ENCODE measurements at regions not wholly inside any gene's neighbourhood (a gene's known extent, or its start where the extent isn't known, plus 50 kb on each side); places are given as distances from the start of the nearest gene placed in this dataset.
"Not testable (repeated sequence)": the region's sequence is repeated elsewhere in the genome, so short reads cannot be mapped to it uniquely, and the experiment has no call there.

DNA sequence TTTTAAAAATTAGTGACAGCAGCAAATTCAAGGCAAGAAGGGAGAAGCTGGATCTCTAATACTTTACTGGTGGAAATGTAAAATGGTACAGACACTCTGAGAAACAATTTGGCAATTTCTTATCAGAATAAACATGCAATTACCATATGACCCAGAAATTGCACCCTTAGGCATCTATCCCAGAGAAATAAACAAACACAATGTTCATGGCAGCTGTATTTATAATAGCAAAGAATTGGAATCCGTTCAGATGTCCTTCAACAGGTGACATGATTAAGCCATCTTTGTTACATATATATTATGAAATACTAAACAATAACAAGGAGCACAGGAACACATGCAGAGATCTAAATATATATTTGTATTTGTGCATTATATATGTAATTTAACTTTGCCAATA is 756.5 kb downstream of the SLITRK1 start:
- no peak for DNase-seq (ENCODE audit: low spot score)

DNA sequence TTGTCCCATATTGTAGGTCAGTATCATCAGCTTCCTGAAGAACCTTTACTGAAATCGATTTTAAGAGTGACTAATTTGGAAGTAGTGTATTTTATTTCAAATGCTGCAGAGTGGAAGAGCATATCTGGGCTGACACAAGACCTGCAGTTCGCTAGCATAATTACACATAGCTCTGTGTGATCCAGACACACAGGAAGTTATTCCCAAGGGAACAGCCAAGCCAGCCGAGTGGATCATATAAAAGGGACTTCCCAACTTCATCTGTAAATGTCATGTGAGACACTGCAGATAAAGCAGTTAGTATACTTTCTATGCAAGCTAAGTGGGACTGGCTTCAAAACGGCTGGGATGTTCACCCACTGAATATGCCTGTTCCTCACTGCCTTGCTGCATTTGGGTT is 760.4 kb downstream of the SLITRK1 start:
- no peak for DNase-seq (ENCODE audit: low spot score)

DNA sequence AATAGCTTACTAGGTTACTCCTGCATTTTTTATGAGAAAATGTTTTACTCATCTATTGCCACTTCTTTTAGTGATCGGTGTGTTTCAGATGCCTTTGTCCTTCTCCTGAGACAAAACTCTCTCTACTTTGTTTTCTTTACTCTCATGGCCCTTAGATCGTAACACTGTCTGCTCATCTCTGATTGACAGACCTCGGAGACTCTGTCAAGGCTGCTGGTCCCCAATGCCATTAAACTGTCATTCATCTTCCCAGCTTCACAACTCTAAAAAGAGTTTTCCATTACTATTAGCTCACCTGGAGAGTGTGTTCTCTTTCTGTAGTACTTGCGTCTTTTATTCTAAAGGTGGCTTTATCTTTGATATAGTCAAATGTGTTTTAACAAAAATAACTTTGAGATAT is 765.2 kb downstream of the SLITRK1 start:
- DNase-seq (ENCODE audit: low spot score) = no peak

GRCh38 chr13:83101574-83102247 is 780.6 kb downstream of the SLITRK1 start:
- not testable (repeated sequence) for DNase-seq (ENCODE audit: low spot score)

GRCh38 chr13:83100237-83100636 is 782.0 kb downstream of the SLITRK1 start:
- no peak for DNase-seq (ENCODE audit: low spot score)

GRCh38 chr13:83088858-83089257 is 793.4 kb downstream of the SLITRK1 start:
- DNase-seq (ENCODE audit: low spot score) = no peak

- no peak for DNase-seq (ENCODE audit: low spot score)
Measured at GRCh38 chr13:83086948-83087347, 795.3 kb downstream of the SLITRK1 start.

DNA sequence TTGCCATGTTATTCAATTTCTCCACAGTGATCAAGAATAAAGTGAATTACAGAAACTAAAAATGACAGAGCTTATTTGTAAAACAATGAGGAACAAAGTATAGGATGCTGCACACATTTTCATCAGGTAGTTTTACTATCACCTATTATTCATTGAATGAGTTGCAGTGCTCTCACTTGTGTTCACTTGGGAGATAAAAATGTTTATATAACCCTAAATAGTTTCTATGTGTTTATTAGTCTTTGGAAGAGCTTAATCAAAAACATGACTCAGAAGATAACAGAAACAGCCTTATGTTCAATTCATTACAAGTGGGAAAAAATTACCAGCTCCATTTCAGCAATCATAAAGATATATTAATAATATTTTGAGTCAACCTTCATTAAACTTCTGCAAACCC is 796.2 kb downstream of the SLITRK1 start:
- no peak for DNase-seq (ENCODE audit: low spot score)

DNA sequence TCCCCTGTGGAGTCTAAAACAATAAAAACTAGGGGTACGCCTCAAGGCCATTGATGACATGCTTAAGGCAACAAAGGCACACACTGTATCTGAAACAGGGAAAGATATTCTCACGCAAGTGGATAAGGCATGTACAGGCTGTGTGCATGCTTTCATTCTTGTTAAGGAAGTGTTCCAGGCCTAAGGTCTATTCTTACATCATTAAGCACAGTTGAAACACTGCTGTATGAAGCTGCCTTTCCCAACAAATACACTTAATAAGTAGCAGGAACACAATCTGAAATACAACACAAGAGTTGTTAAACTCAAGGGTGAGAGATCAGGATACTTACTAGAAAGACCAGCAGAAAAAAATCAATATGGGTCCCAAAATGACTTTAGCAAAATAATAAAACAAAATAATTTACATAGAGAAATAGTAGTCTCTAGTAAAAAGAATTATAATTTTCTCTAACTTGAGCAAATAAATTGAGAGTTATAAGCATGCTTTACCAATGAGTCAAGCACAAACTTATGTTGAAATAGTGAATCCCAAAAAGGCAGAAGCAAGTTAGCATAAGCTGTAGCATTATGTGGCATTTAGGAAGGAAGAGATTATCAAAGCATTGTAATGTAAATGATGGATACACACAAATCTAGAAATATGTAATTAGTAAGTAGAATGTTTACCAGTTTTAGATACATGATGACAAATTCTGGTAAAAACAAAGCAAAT is 796.9 kb downstream of the SLITRK1 start:
- no peak for DNase-seq (ENCODE audit: low spot score)

GRCh38 chr13:83077499-83077898 is 804.8 kb downstream of the SLITRK1 start:
- no peak for DNase-seq (ENCODE audit: low spot score)

DNA sequence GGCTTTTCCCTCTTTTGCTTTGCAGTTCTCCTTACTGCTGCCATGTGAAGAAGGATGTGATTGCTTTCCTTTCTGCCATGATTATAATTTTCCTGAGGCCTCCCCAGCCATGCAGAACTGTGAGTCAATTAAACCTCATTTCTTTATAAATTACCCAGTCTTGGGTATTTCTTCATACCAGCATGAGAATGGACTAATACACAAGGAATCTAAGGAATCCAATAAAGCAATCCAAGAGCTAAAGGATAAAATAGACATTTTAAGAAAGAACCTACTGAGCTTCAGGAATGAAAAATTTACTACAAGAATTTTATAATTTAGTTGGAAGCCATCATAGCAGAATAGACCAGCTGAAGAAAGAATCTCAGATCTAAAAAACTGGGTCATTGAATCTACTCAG is 808.3 kb downstream of the SLITRK1 start:
- not testable (repeated sequence) for DNase-seq (ENCODE audit: low spot score)

DNA sequence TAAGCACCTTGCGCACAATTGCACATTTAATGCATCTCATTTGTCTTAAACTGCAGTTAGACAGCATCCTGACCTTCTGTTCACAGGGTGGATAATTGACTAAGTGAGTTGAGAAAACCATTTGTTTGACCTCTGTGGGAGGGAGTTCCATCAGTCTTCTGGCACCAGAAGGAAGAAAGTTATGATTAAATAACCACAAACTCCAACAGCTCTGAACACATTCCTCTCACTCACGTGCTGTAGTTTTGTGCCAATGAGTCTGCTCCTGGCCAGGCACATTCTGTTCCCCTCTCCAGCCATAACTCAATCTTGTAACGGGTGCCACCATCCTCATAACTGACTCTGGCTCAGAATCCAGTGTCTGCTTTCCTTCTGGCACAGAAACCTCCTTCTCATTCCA is 817.2 kb downstream of the SLITRK1 start:
- DNase-seq (ENCODE audit: low spot score) = no peak

- no peak for DNase-seq (ENCODE audit: low spot score)
Measured at GRCh38 chr13:83057119-83057518, 825.2 kb downstream of the SLITRK1 start.

DNA sequence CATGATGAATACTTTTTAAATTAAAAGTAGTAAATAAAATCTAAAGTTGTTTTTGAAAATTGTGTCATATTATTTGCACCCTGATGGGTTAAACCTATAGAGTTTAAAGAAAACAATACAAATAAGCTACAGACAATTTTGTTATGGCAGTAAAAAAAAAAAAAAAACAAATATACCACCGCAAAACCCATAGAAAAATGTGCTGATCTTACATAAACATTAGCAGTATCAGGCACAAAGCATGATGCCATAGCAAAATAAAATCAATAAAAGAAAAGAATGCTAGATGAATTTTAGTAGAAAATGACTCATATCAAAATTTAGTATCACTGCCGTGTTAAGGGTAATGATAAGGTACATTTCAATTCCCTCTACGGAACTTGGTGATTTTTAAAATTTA is 826.0 kb downstream of the SLITRK1 start:
- no peak for DNase-seq (ENCODE audit: low spot score)

GRCh38 chr13:83048419-83048818 is 833.9 kb downstream of the SLITRK1 start:
- no peak for DNase-seq (ENCODE audit: low spot score)

DNA sequence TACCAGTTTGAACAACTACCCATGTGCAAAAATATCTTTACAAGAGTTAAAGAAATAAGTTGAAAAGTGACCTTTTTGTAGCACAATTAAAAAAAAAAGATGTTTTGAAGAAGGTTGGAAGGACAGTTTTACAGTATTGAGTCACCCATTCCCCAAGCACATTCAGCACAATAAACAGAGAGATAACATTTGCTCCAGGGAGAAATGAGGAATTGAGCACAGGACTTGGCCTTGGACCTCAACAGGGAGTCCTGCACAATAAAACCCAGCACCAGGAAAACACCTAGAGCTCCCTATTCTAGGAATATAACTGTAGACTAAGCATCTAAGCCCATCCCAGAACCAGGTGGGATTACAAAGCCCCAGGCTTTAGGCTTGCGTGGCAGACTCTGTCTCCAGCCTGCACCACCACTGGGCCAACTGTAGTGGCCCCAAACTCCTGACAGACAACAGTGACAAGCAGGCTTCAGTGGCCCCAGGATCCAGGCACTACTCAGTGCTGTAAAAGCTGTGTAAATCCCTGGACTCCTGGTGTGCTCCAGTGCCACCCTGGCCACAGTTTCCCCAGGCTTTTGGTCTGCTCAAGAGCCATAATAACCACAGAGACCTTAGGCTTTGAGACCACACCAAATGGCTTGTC is 857.2 kb downstream of the SLITRK1 start:
- no peak for DNase-seq (ENCODE audit: low spot score)

GRCh38 chr13:83024232-83024631 is 858.0 kb downstream of the SLITRK1 start:
- no peak for DNase-seq (ENCODE audit: low spot score)

DNA sequence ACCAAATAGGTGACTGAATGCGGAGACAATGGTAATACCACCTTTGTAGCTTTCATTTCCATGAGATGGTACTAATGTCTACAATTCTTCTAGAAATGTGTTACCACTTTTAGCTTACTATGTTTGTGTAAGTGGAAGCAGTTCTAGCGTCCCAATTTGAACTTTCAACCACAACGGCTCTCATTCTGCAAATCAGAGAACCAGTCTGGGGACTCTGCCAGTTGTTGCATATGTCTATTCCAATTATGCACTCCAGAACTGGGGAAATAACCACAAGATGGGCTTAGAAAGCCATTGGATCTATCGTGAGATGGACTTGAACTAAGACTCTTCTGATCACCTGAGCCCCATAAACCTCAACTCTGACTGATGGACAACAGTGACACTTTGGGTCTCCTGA is 862.3 kb downstream of the SLITRK1 start:
- no peak for DNase-seq (ENCODE audit: low spot score)

- no peak for DNase-seq (ENCODE audit: low spot score)
Measured at GRCh38 chr13:83009987-83010386, 872.3 kb downstream of the SLITRK1 start.

DNA sequence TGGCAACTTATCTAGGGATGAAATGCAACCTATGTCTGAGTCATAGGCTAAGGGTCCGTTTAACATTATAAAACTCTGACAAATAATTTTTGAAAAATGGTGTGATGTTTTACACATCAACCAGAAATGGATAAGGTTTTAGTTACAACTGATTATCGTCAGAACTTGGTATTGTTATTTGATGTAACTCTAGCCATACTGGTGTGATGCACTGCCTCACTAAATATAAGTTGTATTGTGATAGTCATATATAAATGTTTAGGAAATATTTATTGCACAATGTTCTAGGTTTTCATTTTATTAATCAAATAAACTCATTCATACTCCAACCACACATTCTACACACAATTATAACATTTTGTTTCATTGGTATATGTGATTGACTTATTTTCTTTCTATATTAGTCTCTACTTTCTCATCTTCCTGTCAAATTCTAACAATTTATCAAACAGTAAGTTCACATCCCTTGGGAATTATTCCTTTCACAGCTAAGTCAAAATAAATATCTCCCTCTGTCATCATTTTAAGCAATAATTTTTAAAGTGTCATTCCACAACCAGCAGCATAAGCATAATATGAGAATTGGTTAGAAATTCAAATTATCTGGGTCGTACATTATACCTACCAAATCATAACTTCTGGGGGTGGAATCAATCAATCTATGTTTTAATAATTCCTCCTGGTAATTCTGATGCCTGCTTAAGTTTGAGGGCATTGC is 873.9 kb downstream of the SLITRK1 start:
- DNase-seq (ENCODE audit: low spot score) = no peak

GRCh38 chr13:83007226-83007625 is 875.0 kb downstream of the SLITRK1 start:
- DNase-seq (ENCODE audit: low spot score) = no peak

GRCh38 chr13:83003185-83003584 is 879.1 kb downstream of the SLITRK1 start:
- no peak for DNase-seq (ENCODE audit: low spot score)
